AG08396 (cell line): ENCODE measurements at regions not wholly inside any gene's neighbourhood (a gene's known extent, or its start where the extent isn't known, plus 50 kb on each side); places are given as distances from the start of the nearest gene placed in this dataset.

Experiments
- DNase-seq: peaks from one replicate; pipeline ENCODE4 v3.0.0; 2012; ENCODE audit warnings: low spot score, mixed read lengths

DNA sequence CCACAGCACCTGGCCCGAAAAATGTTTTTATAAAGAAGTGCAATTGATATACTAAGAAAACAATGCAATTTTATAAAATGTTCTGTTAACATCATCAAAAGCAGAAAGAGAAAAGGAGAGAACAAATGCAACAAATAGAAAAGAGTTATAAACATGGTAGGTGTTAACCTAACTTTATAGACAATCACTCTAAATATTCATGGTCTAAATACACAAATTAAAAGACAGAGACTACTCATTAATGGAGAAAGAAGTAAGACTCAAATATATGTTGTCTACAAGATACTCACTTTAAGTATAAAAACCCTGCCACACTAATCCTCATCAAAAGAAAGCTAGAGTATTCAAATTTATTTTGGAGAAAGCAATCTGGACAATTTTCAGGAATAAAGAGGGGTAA lies 425.3 kb upstream of the ANKRD30A start:
- no peak for DNase-seq

DNA sequence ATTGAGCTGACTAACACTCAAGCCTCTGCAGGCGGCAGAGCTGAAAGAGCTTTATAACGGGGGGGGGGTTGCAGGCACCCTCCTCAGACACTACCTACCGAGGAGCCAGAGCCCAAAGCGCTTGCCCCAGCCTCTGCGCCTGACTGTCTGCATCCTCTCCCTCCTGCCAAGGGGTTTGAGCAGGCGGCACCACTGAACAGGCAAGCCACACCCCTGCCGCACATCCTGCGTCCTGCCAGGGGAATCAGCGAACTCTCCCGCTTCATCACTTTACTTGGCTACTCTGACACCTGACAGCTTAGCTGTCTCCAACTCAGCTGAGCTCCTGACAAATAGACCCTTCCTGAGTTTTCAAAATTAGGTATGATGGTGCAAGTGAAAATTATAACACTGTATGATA lies 432.6 kb upstream of the ANKRD30A start:
- DNase-seq, result no peak

GRCh38 chr10:36688717-36689116 lies 436.7 kb upstream of the ANKRD30A start:
- no peak for DNase-seq

GRCh38 chr10:36683421-36683820 lies 442.0 kb upstream of the ANKRD30A start:
- DNase-seq, result no peak

DNA sequence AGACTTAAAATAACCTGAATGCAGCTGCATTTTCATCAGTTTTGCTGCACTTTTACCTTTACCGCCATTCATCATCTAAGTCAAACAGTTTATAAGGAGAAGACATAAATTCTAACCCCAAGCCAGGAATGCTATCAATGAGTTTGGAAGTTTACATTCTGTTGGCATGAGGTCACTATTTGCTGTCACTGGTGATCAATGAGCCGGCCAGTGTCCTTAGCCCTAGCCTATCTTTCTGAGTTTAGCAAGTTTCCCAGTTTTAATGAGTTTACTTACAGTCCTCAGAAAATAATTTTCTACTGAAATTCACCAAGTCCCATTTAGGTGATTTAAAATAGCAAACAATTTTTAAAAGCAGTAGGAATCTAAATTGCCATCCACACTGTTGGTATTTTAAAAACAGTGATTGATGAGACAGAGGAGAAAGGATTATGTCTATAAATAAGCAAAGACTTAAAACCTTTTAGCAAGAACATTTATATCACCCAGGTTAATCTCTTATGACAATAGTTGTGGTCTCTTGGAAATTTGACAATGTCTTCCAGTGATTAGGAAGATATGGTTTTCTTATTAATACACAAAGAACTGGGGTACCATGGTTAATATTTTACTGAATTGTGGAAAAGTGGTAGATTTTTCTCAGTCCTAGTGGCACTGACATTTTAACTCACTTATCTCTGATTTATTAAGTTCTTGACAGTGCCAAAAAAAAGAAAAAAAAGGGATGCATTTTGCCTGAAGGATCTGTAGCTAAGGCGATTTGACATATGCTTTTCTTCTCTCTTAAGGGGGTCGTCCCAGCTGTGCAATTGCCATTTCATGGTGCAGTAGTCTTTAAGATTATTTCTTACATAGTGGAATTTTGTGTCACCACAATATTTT lies 443.4 kb upstream of the ANKRD30A start:
- DNase-seq, result no peak

- no peak for DNase-seq
Observed at GRCh38 chr10:36679554-36679953, 445.8 kb upstream of the ANKRD30A start.

DNA sequence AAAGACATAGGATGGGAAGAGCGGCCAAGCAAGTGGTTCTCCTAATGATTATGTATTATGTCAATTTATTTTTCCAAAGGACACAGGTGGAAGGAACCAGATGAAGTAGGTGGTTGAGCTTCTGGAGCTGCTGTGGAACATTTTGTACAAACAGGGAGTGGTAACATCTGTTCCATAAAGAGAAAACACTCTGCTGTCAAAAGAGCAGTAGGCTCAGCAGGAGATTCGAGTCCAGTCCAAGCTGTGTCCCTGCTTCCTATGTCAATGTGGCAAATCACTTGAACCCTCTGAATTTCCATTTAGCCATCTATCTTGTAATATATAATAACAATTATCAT lies 448.0 kb upstream of the ANKRD30A start:
- DNase-seq, result no peak

GRCh38 chr10:36676756-36677430 lies 448.5 kb upstream of the ANKRD30A start:
- DNase-seq, result no peak

DNA sequence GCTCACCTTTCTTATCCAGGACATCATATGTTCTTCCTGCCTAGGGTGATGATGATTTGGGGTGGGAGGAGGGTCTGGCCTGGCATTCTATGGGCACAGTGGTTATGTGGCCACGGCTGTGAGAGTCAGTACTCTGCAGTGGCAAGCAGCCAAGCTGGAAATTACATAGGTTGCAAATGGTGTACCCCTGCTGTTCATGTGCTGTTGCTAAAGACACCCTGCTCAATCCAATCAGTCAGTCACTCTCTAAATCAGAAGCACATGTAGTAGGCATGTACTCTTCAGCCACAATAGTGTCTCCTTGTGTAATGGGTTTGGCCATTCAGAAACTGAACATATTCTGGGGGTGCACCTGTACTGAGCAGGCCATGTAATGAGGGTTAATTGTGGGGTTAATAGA lies 449.1 kb upstream of the ANKRD30A start:
- DNase-seq, result no peak

GRCh38 chr10:36675458-36675880 lies 449.9 kb upstream of the ANKRD30A start:
- peak; percentile 72 for DNase-seq

DNA sequence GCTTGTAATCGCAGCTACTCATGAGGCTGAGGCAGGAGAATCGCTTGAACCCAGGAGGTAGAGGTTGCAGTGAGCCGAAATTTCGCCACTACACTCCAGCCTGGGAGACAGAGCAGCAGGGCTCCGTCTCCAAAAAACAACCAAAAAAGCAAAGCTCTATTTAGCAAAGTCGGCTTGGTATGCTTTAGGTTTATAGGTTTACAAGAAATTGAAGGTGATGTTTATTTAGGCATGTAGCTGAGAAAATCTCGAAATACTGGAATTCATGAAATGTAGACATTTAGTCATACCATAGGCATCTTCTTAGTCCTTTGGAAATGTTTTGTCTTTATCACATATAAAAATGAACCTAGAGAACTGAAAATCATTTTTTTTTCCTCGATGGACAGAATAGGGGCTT lies 453.8 kb upstream of the ANKRD30A start:
- peak; percentile 30 for DNase-seq

GRCh38 chr10:36670621-36671402 lies 454.6 kb upstream of the ANKRD30A start:
- DNase-seq, result no peak

DNA sequence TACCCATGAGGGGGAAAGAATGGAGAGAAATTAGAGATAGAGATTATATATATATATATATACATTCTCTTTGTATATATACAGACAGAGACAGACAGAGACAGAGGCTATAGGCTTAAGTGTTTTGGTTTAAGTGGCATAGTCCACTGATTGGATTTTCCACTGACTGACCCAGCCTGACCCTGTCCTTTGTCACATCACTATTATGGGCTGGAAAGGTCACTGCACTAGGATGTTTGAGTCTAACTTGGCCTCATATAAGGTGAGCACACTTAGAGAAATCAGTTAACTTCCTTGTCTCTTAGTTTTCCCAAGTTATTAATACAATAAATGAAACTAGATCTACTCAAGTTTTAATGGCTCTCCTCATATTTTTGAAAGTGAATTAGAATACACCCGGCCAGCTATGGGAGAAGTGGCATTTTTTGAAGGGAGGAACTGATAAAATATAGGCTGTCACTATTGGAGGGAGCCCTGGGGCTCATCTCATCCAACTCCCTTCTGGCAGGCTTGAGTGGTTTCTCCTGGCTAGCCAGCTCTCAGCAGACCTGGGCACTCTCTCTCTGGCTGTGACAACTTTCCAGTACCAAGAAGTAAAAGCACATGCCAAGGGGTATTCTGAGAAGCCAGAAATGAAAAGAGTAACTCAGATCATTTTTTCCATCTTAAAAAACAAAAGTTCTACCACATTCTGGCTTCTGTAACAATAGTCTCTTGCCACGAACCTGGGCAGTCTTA lies 455.6 kb upstream of the ANKRD30A start:
- no peak for DNase-seq

DNA sequence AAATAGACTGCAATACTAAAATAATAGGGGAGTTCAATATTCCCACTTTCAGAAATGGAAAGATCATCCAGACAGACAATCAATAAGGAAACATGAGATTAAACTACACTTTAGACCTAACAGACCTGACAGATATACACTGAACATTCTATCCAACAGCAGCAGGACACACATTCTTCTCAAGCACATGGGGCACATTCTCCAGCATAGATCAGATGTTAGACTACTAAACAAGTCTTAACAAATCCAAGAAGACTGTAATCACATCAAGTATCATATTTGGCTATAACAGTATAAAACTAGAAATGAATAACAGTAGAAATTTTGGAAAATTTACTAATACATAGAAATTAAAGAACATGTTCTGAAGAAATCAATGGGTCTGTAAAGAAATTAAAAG lies 458.9 kb upstream of the ANKRD30A start:
- no peak for DNase-seq

DNA sequence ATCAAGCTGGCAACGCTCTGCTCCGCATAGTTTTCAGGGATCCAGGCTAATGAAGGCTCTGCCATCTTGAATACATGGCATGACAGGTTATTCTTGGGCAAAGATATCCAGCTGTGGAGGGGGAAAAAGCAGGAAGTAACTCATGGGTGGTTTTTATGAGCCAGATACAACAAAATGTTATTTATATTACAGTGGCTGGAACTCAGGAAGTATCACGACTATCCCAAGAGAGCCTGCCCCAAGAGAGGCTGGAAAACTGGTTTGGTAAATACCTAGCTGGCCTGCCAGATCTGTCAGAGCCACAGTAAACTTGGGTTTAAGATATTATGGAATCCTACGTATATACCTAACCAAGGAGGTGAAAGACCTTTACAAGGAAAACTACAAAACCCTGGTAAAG lies 462.8 kb upstream of the ANKRD30A start:
- DNase-seq, result no peak

- DNase-seq, result no peak
Observed at GRCh38 chr10:36650274-36650673, 475.1 kb upstream of the ANKRD30A start.

- DNase-seq, result no peak
Observed at GRCh38 chr10:36647540-36647939, 477.9 kb upstream of the ANKRD30A start.

DNA sequence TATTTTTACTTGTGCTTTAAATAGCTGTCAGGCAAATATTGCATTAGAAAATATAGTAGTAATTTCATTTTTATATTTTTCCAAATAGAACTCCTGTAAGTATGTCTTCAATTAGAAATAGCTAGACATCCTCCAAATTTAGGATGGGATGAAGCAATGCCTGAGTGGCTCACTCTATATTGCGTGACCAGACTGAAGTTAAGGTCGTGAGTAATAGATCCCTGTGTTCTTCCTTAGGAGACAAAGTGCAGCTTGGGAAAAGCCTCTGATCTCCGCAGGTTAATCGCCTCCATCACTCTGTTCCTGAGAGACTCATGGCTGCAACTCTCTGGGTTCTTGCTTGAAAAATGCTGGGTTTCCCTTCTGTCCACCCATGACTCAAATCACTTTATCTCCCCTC lies 484.8 kb upstream of the ANKRD30A start:
- DNase-seq, result no peak

DNA sequence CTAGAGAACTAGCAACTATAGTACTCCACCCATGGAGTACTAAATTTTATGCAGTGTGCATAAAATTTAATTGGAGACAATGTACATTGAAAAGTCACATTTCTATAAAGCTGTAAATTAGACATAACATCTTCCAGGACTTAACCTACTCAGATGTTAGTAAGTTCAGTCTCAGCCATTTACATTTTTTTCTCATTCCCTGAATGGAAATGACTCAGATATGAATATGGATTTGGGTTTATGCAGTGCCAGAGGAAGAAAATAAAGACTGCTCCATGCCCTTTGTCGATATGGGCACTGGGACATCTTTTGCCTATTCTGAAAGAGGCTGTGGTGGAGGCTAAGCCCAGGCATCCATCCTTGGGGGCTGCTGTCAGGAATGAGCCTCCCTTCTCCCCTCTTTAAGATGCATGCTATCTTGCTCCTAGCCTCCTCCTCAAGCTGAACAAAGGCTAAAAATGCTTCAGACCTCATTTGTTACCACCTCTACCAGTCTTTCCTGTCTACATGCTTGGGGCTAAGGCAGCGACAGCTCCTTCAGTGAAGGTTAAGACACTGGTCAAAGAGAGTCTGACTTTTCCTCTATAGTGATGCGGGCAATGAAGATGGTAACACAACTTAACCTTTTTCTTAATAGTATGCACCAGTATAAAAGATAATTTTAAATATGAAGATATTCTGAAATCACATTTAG lies 486.8 kb upstream of the ANKRD30A start:
- DNase-seq, result no peak

DNA sequence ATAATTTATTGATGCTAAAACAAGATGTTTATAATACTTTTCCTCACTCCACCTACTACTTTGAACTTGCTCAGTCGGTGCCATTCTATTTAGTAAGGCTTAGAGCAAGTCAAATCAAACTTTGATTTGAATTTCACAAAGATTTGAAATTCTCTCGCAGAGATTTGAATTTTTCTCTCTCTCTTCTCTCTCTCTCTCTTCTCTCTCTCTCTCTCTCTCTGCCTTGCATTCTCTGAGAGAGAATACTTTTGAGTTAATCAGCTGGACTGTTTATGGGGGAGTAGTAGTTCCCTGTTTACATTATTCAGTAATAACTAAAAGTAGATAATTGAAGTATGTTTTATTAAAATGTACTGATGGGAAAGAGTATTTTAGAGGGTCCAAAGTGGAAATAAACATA lies 488.5 kb upstream of the ANKRD30A start:
- DNase-seq, result no peak

- no peak for DNase-seq
Observed at GRCh38 chr10:36636285-36636839, 489.0 kb upstream of the ANKRD30A start.
